GM11168 (cell line): ENCODE measurements at regions not wholly inside any gene's neighbourhood (a gene's known extent, or its start where the extent isn't known, plus 50 kb on each side); places are given as distances from the start of the nearest gene placed in this dataset.

Source experiments
- in situ Hi-C: fragments of 300-500 bp; cut with MboI; formaldehyde crosslinking; loops from one replicate; pipeline ENCODE4 v1.12.0; 2022; ENCODE audit warnings: low sequenced_read_pairs; ENCODE audit not compliant: unreplicated experiment

DNA sequence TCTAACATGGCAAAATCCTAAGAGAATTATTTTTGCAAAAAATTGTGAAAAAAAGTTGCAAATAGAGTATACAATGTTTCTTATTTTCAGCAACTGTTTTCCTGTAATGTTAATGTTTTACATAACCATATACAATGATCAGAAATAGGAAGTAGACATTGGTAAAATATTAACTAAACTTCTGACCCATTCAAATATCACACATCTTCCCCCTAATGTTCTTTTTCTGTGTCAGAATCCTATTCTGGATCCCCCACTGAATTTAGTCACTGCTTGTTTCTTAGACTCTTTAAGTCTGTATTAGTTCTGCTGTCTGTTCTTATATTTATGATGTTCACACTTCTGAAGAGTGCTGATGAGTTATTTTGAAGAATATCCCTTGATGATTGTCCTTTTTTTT is 62.0 kb downstream of the HFE start:
- in situ Hi-C loops: no loop called here

DNA sequence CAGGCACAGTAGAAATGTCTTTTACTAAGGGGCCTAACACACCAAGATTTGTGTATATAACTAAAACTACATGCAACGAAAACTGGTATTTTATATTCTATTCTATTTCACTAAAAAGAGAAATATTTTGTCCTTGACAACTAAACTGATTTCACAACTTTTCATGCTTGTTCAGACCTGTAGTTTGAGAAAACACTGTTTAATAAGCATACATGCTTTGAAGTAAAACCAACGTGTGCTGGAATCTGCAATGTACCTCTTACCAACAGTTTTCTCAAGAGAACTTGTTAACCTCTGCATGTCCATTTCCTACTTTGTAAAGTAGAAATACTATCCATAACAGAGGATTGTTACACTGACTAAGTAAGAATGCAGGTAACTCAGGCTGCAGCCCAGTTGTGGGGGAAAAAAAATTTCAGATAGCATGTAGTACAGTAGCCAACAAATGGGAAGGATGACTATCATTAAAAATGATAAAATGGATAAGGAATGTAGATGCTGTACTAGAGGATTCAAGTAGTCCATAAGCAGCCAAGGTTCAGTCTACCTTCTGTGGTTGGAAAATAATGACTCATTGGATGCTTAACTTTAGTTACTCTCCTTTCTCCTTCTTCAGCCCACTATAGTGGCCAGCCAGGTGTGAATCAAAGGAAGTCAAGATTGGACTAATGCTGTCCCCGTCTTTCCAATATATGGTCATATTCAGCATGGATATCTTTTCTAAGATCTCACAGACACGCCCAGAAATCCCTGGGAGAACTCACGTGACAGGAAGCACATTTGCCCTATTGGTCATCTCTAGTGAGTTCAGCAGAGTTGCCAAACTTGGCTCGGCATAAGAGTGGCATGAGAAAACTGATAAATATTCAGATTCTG is 65.2 kb downstream of the HFE start:
- in situ Hi-C loops: no loop called here

DNA sequence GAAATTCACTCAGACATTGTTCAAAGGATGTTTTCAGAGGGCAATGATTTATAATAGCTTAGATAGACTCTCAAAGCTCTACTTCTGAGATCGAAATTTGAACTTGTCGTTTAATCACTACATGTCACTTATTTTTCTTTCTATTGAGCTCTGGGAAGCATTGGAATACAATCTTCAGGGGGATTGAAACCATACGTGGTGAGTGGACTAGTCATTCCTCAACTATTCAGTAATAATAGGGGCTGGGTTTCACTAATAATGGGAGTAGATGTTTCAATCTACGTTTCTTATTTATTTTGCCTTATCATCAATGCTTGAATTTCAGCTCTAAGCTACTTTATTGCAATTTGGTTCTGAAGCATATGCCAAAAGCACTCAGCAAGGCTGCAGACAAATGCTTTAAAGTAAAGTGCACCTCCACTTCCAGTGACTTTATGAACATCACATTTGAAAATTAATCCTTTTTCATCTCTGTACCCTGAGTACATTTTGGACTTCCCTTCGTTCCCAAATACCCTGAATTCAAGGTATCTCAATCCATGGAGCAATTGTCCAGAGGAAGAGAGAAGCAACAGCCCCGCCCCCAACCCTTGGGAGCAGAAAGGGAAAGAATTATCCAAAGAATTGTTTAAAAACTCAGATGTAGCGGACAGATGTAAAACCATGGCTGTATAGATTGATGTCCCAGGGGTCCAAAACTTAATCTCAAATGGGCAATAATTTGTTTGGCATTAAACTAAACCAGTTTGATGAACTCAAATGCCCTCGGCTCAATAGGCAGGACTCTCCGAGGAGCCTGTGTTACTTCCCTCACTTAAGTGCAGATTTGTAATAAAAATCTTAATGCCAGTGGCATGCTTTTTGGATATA is 68.1 kb downstream of the HFE start:
- in situ Hi-C loops: no loop called here

DNA sequence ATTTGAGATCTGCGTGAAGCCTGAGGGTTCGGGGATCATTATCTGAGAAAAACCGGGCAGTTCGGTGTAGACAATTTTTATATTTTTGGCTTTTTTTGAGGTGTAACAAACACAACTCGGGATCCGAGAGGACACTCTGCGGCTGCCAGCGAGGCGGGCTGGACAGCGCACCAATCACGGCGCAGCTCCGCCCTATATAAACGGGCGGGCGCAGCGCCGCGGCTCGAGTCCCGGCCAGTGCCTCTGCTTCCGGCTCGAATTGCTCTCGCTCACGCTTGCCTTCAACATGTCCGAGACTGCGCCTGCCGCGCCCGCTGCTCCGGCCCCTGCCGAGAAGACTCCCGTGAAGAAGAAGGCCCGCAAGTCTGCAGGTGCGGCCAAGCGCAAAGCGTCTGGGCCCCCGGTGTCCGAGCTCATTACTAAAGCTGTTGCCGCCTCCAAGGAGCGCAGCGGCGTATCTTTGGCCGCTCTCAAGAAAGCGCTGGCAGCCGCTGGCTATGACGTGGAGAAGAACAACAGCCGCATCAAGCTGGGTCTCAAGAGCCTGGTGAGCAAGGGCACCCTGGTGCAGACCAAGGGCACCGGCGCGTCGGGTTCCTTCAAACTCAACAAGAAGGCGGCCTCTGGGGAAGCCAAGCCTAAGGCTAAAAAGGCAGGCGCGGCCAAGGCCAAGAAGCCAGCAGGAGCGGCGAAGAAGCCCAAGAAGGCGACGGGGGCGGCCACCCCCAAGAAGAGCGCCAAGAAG is 69.0 kb downstream of the HFE start:
- in situ Hi-C loops: no loop called here

- in situ Hi-C loops: no loop called here
Observed at GRCh38 chr6:26156850-26157250, 69.6 kb downstream of the HFE start.

- in situ Hi-C loops: no loop called here
Observed at GRCh38 chr6:26157251-26158075, 70.2 kb downstream of the HFE start.

GRCh38 chr6:26158076-26158580 is 70.9 kb downstream of the HFE start:
- in situ Hi-C loops: no loop called here

- in situ Hi-C loops: no loop called here
Observed at GRCh38 chr6:26158581-26159356, 71.5 kb downstream of the HFE start.

DNA sequence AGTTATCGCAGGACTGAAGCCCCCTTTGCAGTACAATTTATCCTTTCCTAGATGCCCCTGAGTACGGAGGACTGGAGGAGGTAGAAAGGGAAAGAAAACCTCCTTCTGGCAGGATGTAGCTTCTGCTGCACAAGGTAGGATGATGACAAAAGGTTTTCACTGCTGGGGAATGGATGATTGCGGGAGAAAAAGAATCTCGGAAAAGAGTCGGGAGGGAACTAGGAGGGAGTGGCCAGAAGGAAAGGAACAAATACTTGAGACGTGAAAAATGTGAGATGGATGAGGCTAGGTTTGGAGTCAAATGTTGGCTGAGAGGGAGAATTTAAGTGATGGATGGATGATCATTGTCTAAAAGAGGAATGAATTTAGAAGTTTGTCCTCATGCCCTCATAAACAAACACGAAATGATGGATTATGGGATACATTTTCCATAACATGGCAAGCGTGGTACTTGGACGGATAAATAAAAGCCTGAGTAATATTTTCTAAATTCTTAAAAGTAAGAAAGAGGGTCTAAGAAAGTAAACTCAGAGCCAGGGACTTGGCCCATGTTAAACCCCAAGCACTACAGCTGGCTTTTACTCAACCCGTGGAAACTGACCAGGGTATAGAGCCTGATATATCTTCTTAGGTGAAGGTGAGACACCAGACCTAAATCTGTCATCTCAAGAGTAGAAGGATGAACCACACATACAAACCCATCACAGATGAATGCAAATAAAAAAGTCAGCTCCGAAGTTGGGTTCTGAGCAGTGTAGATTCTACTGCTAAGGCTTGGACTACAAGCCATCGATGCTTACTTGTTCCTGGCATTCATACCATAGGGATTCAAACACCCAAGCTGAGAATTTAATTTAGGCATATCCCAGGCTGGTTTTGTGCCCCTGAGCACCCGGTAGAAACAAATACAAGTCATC is 72.4 kb downstream of the HFE start:
- in situ Hi-C loops: no loop called here

GRCh38 chr6:26161322-26161721 is 74.1 kb downstream of the HFE start:
- in situ Hi-C loops: no loop called here

DNA sequence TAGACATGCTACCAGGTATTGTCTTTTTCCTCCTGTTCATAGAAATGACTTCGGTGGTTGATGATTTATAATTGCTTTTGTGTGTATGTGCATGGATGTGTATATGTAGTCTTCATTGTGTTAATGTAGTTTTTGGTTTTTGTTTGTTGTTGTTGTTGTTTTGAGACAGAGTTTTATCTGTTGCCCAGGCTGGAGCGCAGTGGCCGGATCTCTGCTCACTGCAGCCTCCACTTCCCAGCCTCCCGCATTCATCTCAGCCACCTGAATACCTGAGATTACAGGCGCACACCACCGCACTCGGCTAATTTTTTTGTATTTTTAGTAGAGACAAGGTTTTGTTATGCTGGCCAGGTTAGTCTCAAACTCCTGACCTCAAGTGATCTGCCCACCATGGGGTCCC is 75.2 kb downstream of the HFE start:
- in situ Hi-C loops: no loop called here

DNA sequence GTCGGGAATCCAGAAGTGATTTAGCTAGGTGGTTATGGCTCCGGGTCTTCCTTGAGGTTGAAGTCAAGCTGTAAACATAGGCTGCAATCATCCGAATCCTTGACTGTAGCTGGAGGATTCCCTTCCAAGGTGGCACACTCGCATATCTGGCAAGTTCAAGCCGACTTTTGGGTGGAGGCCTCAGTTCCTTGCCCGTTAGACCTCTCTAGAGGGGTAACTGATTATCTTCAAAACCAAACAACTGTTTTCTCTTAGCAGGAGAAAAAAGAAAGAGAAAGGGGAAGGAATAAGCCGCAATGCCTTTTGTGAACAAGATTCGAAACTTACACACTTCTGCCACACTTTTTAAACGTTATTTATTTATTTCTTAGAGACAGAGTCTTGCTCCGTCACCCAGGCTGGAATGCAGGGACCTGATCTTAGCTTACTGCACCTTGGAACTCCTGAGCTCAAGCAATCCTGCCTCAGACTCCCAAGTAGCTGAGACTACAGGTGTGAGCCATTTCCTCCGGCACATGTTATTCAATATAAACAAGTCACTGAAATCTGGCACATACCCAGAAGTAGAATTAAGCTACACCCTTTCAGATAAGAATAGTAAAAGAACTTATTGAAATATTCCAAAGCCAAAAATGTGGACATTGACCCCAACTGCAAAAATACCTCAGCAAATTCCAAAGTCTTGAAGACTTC is 76.3 kb downstream of the HFE start:
- in situ Hi-C loops: no loop called here

DNA sequence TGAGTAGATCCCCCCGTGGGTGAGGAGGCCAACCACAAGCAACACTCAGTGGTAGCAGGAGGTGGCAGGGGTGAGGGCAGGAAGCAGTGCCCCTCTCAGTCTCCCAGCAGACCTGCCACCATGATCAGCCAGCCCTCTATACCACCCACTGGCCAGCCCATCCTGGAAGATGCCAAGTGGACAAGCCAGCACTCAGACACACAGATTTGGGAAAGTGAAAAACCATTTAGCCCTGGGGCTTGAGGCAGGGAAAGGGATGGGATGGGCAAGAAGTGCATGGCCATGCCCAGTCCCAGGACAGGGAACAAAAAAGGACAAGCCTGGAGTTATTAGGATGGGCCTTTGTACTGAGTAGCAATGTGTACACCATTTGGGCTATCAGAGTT is 76.9 kb downstream of the HFE start:
- in situ Hi-C loops: no loop called here

DNA sequence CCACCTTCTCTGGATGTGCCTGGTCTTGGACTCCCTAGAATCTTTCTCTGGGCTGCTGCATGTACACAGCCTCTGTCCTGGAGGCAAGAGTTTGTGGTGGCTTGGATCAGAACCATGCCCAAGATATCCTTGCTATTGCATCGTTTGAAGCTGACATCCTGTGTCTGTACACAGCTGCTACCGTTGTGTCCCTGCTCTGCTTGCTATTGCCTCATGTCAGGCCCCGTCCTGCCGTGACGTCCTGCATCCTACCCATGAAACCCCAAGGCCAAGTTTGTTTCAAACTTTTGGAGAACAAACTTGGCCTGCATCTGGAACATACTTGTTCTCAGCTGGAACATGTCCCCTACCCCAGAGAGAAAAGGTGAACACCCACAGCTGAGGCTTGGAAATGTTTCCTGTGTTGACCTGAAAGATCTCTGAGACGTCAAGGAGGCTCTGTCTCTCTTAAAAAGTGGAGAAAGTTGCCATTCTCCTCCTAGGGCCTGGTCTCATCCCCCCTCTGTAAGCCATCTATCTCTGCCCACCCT is 78.1 kb downstream of the HFE start:
- in situ Hi-C loops: no loop called here

DNA sequence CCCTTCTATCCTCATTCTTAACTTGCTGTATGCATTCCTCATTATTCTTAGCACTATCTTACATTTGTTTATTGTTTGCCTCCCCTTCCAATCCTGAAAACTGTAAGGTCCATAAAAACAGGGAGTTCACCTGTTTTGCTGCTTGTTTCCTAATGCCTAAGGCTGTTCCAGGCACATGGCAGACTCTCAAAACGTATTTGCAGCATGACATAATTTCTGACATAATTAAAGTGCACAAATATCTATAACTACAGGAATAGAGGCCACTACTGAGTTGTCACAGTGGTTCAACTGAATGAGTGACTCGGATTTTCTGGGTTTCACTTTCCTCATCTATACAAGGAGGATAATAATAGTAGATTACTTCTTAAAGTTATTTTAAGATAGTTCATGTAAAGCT is 83.0 kb downstream of the HFE start:
- in situ Hi-C loops: no loop called here

DNA sequence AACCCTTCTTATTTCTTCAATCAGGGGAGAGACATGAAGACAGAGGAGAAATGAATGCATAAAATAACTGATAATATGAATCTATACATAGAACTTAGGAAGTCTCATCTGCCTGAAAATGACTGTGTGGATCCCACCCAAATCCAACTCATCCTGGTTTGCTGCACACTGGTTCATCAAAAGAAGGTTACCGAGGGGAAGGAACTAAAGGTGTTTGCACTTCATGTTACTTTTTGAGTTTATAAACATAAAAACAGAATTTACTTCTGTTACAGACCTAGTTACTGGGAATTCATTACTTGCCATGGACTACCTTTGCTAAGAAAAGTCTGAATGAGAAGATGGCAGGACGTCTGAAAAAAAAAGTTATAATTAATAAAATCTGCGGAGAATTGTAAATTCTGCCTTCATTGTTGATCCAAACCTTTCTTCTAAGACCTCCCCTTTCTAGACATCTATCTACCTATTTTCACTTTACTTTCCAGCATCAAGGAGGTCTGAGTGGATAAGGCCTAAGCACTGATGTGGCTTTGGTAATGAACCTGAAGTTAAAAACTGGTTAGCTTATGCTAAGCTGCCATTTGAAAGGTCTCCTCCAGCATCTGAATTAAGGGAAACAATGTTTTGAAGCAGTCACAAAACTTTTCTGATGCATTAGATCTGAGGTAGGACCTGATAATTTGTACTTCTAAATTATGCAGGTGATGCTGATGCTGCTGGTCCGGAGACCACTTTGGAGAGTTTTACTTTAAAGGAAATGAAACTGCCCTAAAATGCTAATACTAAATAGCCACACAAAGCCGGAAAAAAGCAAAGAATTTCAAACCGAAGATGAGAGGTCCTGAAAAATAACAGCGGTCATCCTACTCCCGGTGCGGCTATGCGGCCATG is 84.0 kb downstream of the HFE start:
- in situ Hi-C loops: no loop called here
